ENCODE measurements at regions not wholly inside any gene's neighbourhood (a gene's known extent, or its start where the extent isn't known, plus 50 kb on each side); places are given as distances from the start of the nearest gene placed in this dataset.

DNA sequence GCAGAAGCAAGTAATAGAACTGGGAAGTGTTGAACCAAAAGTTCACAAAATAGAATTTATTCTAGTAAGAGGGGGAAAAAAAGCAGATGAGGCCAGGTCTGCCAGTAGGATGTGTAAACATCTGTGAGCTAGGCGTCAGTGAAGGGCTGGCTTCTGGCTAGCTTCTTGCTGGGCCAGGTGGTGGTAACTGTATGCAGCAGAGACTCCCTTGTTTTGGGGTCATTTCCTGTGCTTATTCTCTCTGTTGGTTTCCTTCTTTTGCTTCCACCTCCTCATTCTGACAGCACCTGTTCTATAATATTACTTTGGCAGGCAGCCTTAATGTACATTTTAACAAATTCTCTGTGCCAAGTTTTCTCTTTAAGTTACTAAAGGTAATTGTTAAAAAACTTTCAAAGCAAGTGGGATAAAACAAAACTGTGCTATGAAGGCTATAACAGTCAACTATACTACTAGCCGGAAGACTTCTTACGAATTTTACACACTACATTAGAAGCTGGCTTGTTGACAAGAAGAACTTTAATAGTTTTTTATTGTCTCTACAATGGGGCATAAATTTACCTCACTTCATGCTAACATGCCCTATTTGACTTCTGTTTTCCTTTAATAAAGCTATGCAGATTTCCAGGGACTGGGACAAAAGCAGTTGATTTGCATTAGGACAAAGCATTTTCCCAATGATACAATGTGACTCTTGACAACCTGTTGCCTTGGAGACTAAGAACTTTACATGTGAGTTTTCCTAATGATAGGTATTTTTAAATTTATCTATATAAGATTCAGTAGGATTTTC, 318.8 kb upstream of the NAALADL2 start:
- intact Hi-C loops (cut with micrococcal nuclease; ENCODE audit: unreplicated experiment) = no loop called here
- no peak for DNase-seq (ENCODE audit: low spot score)
- Histone ChIP-seq H3K4me3 (ENCODE audit: low read depth, low read length, poor library complexity, severe bottlenecking) (no peak overlapping the region), H3K9me3 (ENCODE audit: low read depth, low read length, poor library complexity, severe bottlenecking) (no peaks in the 10 kb centered on the region), H3K36me3 (ENCODE audit: insufficient read depth, low read length, poor library complexity, severe bottlenecking) (no peaks in the 10 kb centered on the region), H3K27ac (ENCODE audit: low read depth, low read length, poor library complexity, severe bottlenecking) (no peak overlapping the region), H3K27me3 (replicated peaks; ENCODE audit: insufficient read depth, low read depth, low read length, poor library complexity) (no peaks in the 10 kb centered on the region), H3K4me1 (ENCODE audit: insufficient read depth, low read length, poor library complexity, severe bottlenecking) (no peaks in the 10 kb centered on the region)
- TF ChIP-seq, protein P1, sequence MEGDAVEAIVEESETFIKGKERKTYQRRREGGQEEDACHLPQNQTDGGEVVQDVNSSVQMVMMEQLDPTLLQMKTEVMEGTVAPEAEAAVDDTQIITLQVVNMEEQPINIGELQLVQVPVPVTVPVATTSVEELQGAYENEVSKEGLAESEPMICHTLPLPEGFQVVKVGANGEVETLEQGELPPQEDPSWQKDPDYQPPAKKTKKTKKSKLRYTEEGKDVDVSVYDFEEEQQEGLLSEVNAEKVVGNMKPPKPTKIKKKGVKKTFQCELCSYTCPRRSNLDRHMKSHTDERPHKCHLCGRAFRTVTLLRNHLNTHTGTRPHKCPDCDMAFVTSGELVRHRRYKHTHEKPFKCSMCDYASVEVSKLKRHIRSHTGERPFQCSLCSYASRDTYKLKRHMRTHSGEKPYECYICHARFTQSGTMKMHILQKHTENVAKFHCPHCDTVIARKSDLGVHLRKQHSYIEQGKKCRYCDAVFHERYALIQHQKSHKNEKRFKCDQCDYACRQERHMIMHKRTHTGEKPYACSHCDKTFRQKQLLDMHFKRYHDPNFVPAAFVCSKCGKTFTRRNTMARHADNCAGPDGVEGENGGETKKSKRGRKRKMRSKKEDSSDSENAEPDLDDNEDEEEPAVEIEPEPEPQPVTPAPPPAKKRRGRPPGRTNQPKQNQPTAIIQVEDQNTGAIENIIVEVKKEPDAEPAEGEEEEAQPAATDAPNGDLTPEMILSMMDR (conservative IDR thresholded peaks at IDR 0.05; ENCODE audit: low read depth, low read length) = no peak
- TF ChIP-seq EZH2 (IDR thresholded peaks at IDR 0.05; ENCODE audit: borderline replicate concordance, low read depth, low read length, poor library complexity, severe bottlenecking) = no peak
- ChIA-PET CTCF (no interaction called here), POLR2A (ENCODE audit: low non-redundant PET) (no interaction called here)
- no TSS peak for BruUV-seq (replicated peaks)

DNA sequence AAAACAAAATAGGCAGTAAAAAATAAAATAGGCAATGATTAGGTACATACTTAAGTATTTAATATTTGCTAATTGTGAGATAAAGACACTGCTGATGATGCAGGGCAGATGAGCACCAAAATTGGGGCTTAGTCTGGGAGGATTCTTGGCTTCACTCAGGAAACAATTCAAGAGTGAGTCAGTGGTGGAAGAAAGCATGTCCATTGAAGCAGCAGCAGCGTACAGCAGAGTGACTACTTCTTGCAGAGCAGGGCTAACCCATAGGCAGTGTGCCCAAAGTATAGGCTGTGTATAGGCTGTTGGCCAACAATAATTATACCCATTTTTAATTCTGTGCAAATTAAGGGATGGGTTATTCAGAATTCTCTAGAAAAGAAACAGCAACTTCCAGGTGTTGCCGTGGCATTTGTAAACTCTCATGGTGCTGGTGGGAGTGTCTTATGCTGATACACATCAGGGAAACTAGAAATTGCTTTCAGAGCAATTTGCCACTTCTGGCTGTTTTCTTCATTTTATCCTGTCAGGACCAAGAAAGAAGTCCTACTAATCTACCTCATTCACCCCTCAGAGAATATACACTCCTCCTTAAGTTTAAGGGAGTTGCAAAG, 317.3 kb upstream of the NAALADL2 start:
- no peaks in the 10 kb centered on the region for H3K27me3 ChIP-seq (replicated peaks; ENCODE audit: insufficient read depth, low read depth, low read length, poor library complexity)
- intact Hi-C loops (cut with micrococcal nuclease; ENCODE audit: unreplicated experiment) = no loop called here
- POLR2A ChIA-PET (ENCODE audit: low non-redundant PET) = no interaction called here
- H3K4me3 ChIP-seq (ENCODE audit: low read depth, low read length, poor library complexity, severe bottlenecking) = no peak overlapping the region
- H3K27ac ChIP-seq (ENCODE audit: low read depth, low read length, poor library complexity, severe bottlenecking) = no peak overlapping the region
- no peaks in the 10 kb centered on the region for H3K36me3 ChIP-seq (ENCODE audit: insufficient read depth, low read length, poor library complexity, severe bottlenecking)
- CTCF ChIA-PET = no interaction called here
- no TSS peak for BruUV-seq (replicated peaks)
- no peaks in the 10 kb centered on the region for H3K9me3 ChIP-seq (ENCODE audit: low read depth, low read length, poor library complexity, severe bottlenecking)
- H3K4me1 ChIP-seq (ENCODE audit: insufficient read depth, low read length, poor library complexity, severe bottlenecking) = no peaks in the 10 kb centered on the region
- DNase-seq (ENCODE audit: low spot score) = no peak
- TF ChIP-seq, protein P1 (conservative IDR thresholded peaks at IDR 0.05; ENCODE audit: low read depth, low read length) = no peak
- TF ChIP-seq EZH2 (IDR thresholded peaks at IDR 0.05; ENCODE audit: borderline replicate concordance, low read depth, low read length, poor library complexity, severe bottlenecking) = no peak

- Histone ChIP-seq H3K9me3 (ENCODE audit: low read depth, low read length, poor library complexity, severe bottlenecking) (no peaks in the 10 kb centered on the region), H3K4me3 (ENCODE audit: low read depth, low read length, poor library complexity, severe bottlenecking) (no peak overlapping the region), H3K27ac (ENCODE audit: low read depth, low read length, poor library complexity, severe bottlenecking) (no peak overlapping the region), H3K36me3 (ENCODE audit: insufficient read depth, low read length, poor library complexity, severe bottlenecking) (no peaks in the 10 kb centered on the region), H3K4me1 (ENCODE audit: insufficient read depth, low read length, poor library complexity, severe bottlenecking) (no peaks in the 10 kb centered on the region), H3K27me3 (replicated peaks; ENCODE audit: insufficient read depth, low read depth, low read length, poor library complexity) (no peaks in the 10 kb centered on the region)
- TF ChIP-seq, protein P1 (conservative IDR thresholded peaks at IDR 0.05; ENCODE audit: low read depth, low read length) = no peak
- TF ChIP-seq EZH2 (IDR thresholded peaks at IDR 0.05; ENCODE audit: borderline replicate concordance, low read depth, low read length, poor library complexity, severe bottlenecking) = no peak
- BruUV-seq (replicated peaks) = no TSS peak
- no peak for DNase-seq (ENCODE audit: low spot score)
- POLR2A ChIA-PET (ENCODE audit: low non-redundant PET) = no interaction called here
- intact Hi-C loops (cut with micrococcal nuclease; ENCODE audit: unreplicated experiment) = no loop called here
- CTCF ChIA-PET = no interaction called here
These were observed 311.2 kb upstream of the NAALADL2 start for GRCh38 chr3:174547801-174548435.

Data from A673 (cell line).